C4-2B (cell line): ENCODE measurements at regions not wholly inside any gene's neighbourhood (a gene's known extent, or its start where the extent isn't known, plus 50 kb on each side); places are given as distances from the start of the nearest gene placed in this dataset.

Experiments
- ZFX ChIP-seq: fragments of 450-650 bp; IDR thresholded peaks from 2 replicates; pipeline ENCODE4 v1.6.1; 2017
- TF ChIP-seq, protein P1 (sequence below): fragments of 450-650 bp; conservative IDR thresholded peaks from 2 replicates; pipeline ENCODE4 v1.5.1; 2017; ENCODE audit warnings: mild to moderate bottlenecking

DNA sequence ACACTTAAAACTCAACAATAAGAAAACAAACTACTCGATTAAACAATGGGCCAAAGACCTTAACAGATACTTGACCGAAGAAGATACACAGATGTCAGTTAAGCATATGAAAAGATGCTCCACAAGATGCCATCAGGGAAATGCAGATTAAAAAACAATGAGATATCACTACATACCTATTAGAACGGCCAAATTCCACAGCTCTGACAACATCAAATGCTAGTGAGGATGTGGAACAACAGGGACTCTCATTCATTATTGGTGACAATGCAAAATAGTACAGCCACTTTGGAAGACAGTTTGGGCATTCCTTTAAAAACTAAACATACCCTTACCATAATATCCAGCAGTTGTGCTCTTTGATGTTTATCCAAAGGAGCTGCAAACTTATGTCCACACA, 59.1 kb upstream of the UBE3A start:
- TF ChIP-seq, protein P1, sequence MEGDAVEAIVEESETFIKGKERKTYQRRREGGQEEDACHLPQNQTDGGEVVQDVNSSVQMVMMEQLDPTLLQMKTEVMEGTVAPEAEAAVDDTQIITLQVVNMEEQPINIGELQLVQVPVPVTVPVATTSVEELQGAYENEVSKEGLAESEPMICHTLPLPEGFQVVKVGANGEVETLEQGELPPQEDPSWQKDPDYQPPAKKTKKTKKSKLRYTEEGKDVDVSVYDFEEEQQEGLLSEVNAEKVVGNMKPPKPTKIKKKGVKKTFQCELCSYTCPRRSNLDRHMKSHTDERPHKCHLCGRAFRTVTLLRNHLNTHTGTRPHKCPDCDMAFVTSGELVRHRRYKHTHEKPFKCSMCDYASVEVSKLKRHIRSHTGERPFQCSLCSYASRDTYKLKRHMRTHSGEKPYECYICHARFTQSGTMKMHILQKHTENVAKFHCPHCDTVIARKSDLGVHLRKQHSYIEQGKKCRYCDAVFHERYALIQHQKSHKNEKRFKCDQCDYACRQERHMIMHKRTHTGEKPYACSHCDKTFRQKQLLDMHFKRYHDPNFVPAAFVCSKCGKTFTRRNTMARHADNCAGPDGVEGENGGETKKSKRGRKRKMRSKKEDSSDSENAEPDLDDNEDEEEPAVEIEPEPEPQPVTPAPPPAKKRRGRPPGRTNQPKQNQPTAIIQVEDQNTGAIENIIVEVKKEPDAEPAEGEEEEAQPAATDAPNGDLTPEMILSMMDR, result no peak
- TF ChIP-seq ZFX, result no peak
